K562 (cell line): ENCODE measurements at regions not wholly inside any gene's neighbourhood (a gene's known extent, or its start where the extent isn't known, plus 50 kb on each side); places are given as distances from the start of the nearest gene placed in this dataset.
"Not testable (repeated sequence)": the region's sequence is repeated elsewhere in the genome, so short reads cannot be mapped to it uniquely, and the experiment has no call there.

Experiments used
- ATAC-seq: fragments of 200-7000 bp; cut with Tn5 transposase; 3 replicates; pipeline ENCODE4 v1.9.1; 2020; ENCODE audit warnings: moderate library complexity
- BruUV-seq: library from RNA; stranded (reverse); fragments of 400-500 nt; replicated peaks from 2 replicates; lab custom pipeline; 2021; lab: Mats Ljungman, UMichigan
- CTCF ChIA-PET: fragments of 300-600 bp; formaldehyde crosslinking; extraction: SDS; loops from one replicate; lab custom pipeline; 2021; ENCODE audit warnings: low intra/inter-chr PET ratio; lab: Yijun Ruan, JAX
- POLR2A ChIA-PET: fragments of 300-600, 350-650 bp; sonication (Branson Sonifier 250); formaldehyde crosslinking; extraction: SDS; loops from one replicate; lab custom pipeline; 2021; ENCODE audit warnings: antibody characterized with exemption, inconsistent platforms; lab: Yijun Ruan, JAX
- DNase-seq, 4 experiments: peaks; one replicate each; pipeline versions ENCODE4 v3.0.0 to v3.0.0-alpha.2; 2011 to 2018; ENCODE audit warnings: low spot score in 3 of 4, mixed read lengths in 3 of 4; ENCODE audit errors: extremely low read depth in 1 of 4
- FAIRE-seq: peaks from 2 replicates; lab custom pipeline; 2011; peaks lifted over from hg19 to GRCh38; lab: Jason Lieb, UNC
- H2AFZ ChIP-seq: 2 replicates; pipeline ENCODE4 v1.6.0; 2011; ENCODE audit warnings: low read depth, low read length, control low read depth, inconsistent platforms
- H3K27ac ChIP-seq: fragments of 200-600 bp; 3 replicates; pipeline ENCODE4 v1.8.0; 2011; ENCODE audit warnings: low read depth, mild to moderate bottlenecking, control low read depth, inconsistent platforms, low read length, moderate library complexity, mixed read lengths; ENCODE audit errors: extremely low read depth
- H3K27me3 ChIP-seq, 2 experiments: fragments of 300-600 bp in 1 of 2; 2 replicates in 1 of 2; 3 replicates in 1 of 2; pipeline versions ENCODE4 v1.6.0 to v1.8.0; 2011; ENCODE audit warnings: inconsistent platforms in 2 of 2, low read length in 2 of 2, mild to moderate bottlenecking in 1 of 2, mixed read lengths in 1 of 2, moderate library complexity in 1 of 2; ENCODE audit not compliant: control insufficient read depth in 2 of 2, insufficient read depth in 2 of 2
- H3K36me3 ChIP-seq: fragments of 300-600 bp; 3 replicates; pipeline ENCODE4 v1.8.0; 2011; ENCODE audit warnings: mild to moderate bottlenecking, low read length, inconsistent platforms; ENCODE audit not compliant: control insufficient read depth, insufficient read depth
- H3K4me1 ChIP-seq, 2 experiments: fragments of 200-600 bp in 1 of 2; replicated peaks in 1 of 2; 2 replicates in 1 of 2; 3 replicates in 1 of 2; pipeline versions ENCODE4 v1.5.1 to v1.8.0; 2011; ENCODE audit warnings: inconsistent platforms in 2 of 2, low read length in 2 of 2, mild to moderate bottlenecking in 1 of 2, mixed read lengths in 1 of 2, moderate library complexity in 1 of 2; ENCODE audit not compliant: control insufficient read depth in 2 of 2, insufficient read depth in 2 of 2
- H3K4me2 ChIP-seq: 2 replicates; pipeline ENCODE4 v1.6.1; 2011; ENCODE audit warnings: low read length, control low read depth, inconsistent platforms, mixed read lengths; ENCODE audit not compliant: insufficient read depth
- H3K4me3 ChIP-seq: fragments of 200-600 bp; sonication (generic), shearing (Covaris generic); 2 replicates; pipeline ENCODE4 v1.5.1; 2016; ENCODE audit warnings: control low read depth, inconsistent platforms
- H3K79me2 ChIP-seq: fragments of 200-600 bp; 3 replicates; pipeline ENCODE4 v1.8.0; 2011; ENCODE audit warnings: low read length, inconsistent platforms; ENCODE audit not compliant: control insufficient read depth, insufficient read depth
- H3K9ac ChIP-seq, 2 experiments: 2 replicates each; pipeline versions ENCODE4 v1.6.0 to v1.6.1; 2011; ENCODE audit warnings: low read depth in 2 of 2, low read length in 2 of 2, control low read depth in 1 of 2, inconsistent platforms in 1 of 2, mild to moderate bottlenecking in 1 of 2, mixed read lengths in 1 of 2; ENCODE audit not compliant: insufficient read depth in 1 of 2
- H3K9me1 ChIP-seq: one replicate; pipeline ENCODE4 v1.6.0; 2011; ENCODE audit warnings: inconsistent platforms, mild to moderate bottlenecking, low read length, moderate library complexity; ENCODE audit not compliant: control insufficient read depth, insufficient read depth
- H3K9me3 ChIP-seq: replicated peaks from 2 replicates; pipeline ENCODE4 v1.5.1; 2011; ENCODE audit warnings: low read depth, low read length, inconsistent platforms; ENCODE audit not compliant: control insufficient read depth, insufficient read depth
- H4K20me1 ChIP-seq: replicated peaks from 2 replicates; pipeline ENCODE4 v1.6.1; 2011; ENCODE audit warnings: low read length, inconsistent platforms, mixed read lengths; ENCODE audit not compliant: control insufficient read depth, insufficient read depth
- BRD4 ChIP-seq: fragments of 200-600 bp; sonication (generic); IDR thresholded peaks from 2 replicates; pipeline ENCODE4 v1.6.1; 2017; ENCODE audit warnings: inconsistent platforms
- CBX8 ChIP-seq: fragments of 200-600 bp; sonication (generic); IDR thresholded peaks from 2 replicates; pipeline ENCODE4 v1.6.1; 2012; ENCODE audit warnings: borderline replicate concordance, mixed run types, low read depth, mild to moderate bottlenecking, moderate library complexity, mixed read lengths, low read length, control low read depth, inconsistent platforms; ENCODE audit not compliant: poor library complexity, severe bottlenecking; ENCODE audit errors: extremely low read depth
- FOXK2 ChIP-seq, 2 experiments: fragments of 450-650 bp; IDR thresholded peaks in 1 of 2; conservative IDR thresholded peaks in 1 of 2; 2 replicates each; pipeline ENCODE4 v1.6.1; 2016; ENCODE audit warnings: low read depth in 2 of 2, mild to moderate bottlenecking in 1 of 2
- HNRNPUL1 ChIP-seq: fragments of 200-400 bp; formaldehyde crosslinking; IDR thresholded peaks from 2 replicates; pipeline ENCODE4 v1.6.1; 2017; ENCODE audit warnings: low read length
- MEF2D ChIP-seq: conservative IDR thresholded peaks from 2 replicates; pipeline ENCODE4 v1.6.1; 2016; ENCODE audit warnings: low read depth, missing genetic modification characterization, missing compliant biosample characterization
- OTX1 ChIP-seq: fragments of 450-650 bp; formaldehyde crosslinking; IDR thresholded peaks from 2 replicates; pipeline ENCODE4 v1.4.0; 2022; ENCODE audit warnings: mild to moderate bottlenecking
- TSHZ1 ChIP-seq: fragments of 250-450 bp; sonication (Bioruptor Pico); IDR thresholded peaks from 2 replicates; pipeline ENCODE4 v1.4.0; 2020; ENCODE audit warnings: mild to moderate bottlenecking, moderate library complexity
- ZNF354B ChIP-seq: fragments of 250-450 bp; sonication (Bioruptor Pico); IDR thresholded peaks from 2 replicates; pipeline ENCODE4 v1.4.0; 2020
- ZNF444 ChIP-seq: fragments of 250-450 bp; sonication (Bioruptor Pico); IDR thresholded peaks from 2 replicates; pipeline ENCODE4 v1.4.0; 2020; ENCODE audit warnings: mild to moderate bottlenecking, moderate library complexity
- ZNF507 ChIP-seq: conservative IDR thresholded peaks from 2 replicates; pipeline ENCODE4 v1.6.1; 2017; ENCODE audit warnings: missing genetic modification characterization, missing compliant biosample characterization
- ZNF644 ChIP-seq: fragments of 200-800 bp; sonication (Bioruptor generic); IDR thresholded peaks from 2 replicates; pipeline ENCODE4 v1.6.1; 2016; ENCODE audit warnings: low read depth, missing genetic modification characterization, missing compliant biosample characterization
- in situ Hi-C: fragments of 300-500 bp; cut with MboI; formaldehyde crosslinking; loops from 4 replicates; pipeline ENCODE4 v1.15.0; 2018; ENCODE audit warnings: inconsistent platforms, mixed read lengths
- intact Hi-C: fragments of 100-400 bp; cut with micrococcal nuclease; formaldehyde crosslinking; loops from 2 replicates; pipeline ENCODE4 v1.14.2; 2022

- TF ChIP-seq TSHZ1 (CRISPR knock-in tag): no peak
- no peak for TF ChIP-seq ZNF644
- TF ChIP-seq MEF2D: no peak
- no peak for TF ChIP-seq HNRNPUL1
- TF ChIP-seq FOXK2 (conservative IDR thresholded peaks at IDR 0.05 in 1 of 2, IDR thresholded peaks at IDR 0.05 in 1 of 2; ENCODE audit: low read depth in 2 of 2): 0 out of 4 replicates have a peak, but pooled peaks of 1 of the 2 experiments have one; percentile 22
- no peak for TF ChIP-seq CBX8
- TF ChIP-seq ZNF444 (CRISPR knock-in tag): no peak
- TF ChIP-seq OTX1 (CRISPR knock-in tag): no peak
- no peak for TF ChIP-seq BRD4
These were observed 91.6 kb upstream of the SETMAR start (continued) for GRCh38 chr3:4211610-4212009.

GRCh38 chr3:4213420-4213819 is 89.7 kb upstream of the SETMAR start:
- in situ Hi-C loops, POLR2A ChIA-PET, CTCF ChIA-PET: not testable (repeated sequence)

More at GRCh38 chr3:4213420-4213819, 89.7 kb upstream of the SETMAR start:
- not testable (repeated sequence) for BruUV-seq, H3K9me1 ChIP-seq, H3K9ac ChIP-seq, H3K79me2 ChIP-seq, H3K27me3 ChIP-seq
- TF ChIP-seq ZNF354B (CRISPR knock-in tag) (0 out of 2 replicates have a peak, but pooled peaks have one; percentile 56), ZNF507 (peak; percentile 97)
- TF ChIP-seq, all 486 proteins: peak for 2; not testable (repeated sequence) for 484
- ATAC-seq, H3K9me3 ChIP-seq, H2AFZ ChIP-seq, H3K27ac ChIP-seq, DNase-seq, FAIRE-seq, H3K36me3 ChIP-seq, H3K4me2 ChIP-seq, H4K20me1 ChIP-seq, H3K4me3 ChIP-seq, intact Hi-C loops, H3K4me1 ChIP-seq: not testable (repeated sequence)
